ENCODE measurements at regions not wholly inside any gene's neighbourhood (a gene's known extent, or its start where the extent isn't known, plus 50 kb on each side); places are given as distances from the start of the nearest gene placed in this dataset.

DNA sequence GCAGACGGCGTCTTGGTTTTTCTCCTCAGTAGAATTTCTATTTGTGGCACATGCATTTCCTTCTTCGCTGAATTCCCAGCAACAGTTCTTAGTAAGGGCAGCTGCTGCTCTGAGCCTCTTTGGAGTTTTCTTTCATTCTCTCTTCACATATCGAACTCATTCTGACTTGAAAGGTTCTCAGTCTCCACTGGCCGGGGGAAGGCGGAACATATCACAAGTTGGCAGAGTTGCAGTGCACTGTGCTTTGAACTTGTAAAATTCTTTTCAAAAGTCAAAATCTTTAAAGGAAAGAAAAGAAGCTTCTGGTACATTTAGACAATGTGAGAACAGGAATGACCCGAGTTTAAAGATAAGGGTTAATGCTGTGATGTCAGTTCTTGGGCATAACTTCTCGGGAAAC lies 286.1 kb upstream of the MAP3K7 start:
- H2AFZ ChIP-seq (ENCODE audit: control insufficient read depth, low read depth, low read length), result no peak overlapping the region
- H3K27ac ChIP-seq (ENCODE audit: control insufficient read depth, insufficient read depth), result no peak overlapping the region
- H3K36me3 ChIP-seq (ENCODE audit: control insufficient read depth in 2 of 2, insufficient read depth in 2 of 2, low read length in 1 of 2), result no peaks in the 10 kb centered on the region
- CTCF ChIA-PET, result no interaction called here
- DNase-seq (ENCODE audit: low read depth, low spot score) (no peak), ATAC-seq (no peak), FAIRE-seq (no peak)
- SMC1A ChIA-PET (ENCODE audit: uncharacterized antibody, unreplicated experiment), result no interaction called here
- BruUV-seq (replicated peaks), result no TSS peak
- no peak overlapping the region for H3K4me2 ChIP-seq (ENCODE audit: control insufficient read depth, insufficient read depth)
- WGBS (ENCODE audit: insufficient coverage, insufficient replicate concordance, low lambda C conversion rate, missing lambda C conversion rate), result 30% methylated on average over 8 of the region's 8 CpGs
- no peak overlapping the region for H3K4me3 ChIP-seq
- no peaks in the 10 kb centered on the region for H3K79me2 ChIP-seq (ENCODE audit: control insufficient read depth, insufficient read depth, low read length)
- no peak for TF ChIP-seq TCF3 (IDR thresholded peaks at IDR 0.05; ENCODE audit: borderline replicate concordance, insufficient read depth, low read depth, low read length)
- TF ChIP-seq, protein P1, sequence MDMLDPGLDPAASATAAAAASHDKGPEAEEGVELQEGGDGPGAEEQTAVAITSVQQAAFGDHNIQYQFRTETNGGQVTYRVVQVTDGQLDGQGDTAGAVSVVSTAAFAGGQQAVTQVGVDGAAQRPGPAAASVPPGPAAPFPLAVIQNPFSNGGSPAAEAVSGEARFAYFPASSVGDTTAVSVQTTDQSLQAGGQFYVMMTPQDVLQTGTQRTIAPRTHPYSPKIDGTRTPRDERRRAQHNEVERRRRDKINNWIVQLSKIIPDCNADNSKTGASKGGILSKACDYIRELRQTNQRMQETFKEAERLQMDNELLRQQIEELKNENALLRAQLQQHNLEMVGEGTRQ (IDR thresholded peaks at IDR 0.05; ENCODE audit: borderline replicate concordance, low read depth, low read length), result no peak
- TF ChIP-seq, protein P2, sequence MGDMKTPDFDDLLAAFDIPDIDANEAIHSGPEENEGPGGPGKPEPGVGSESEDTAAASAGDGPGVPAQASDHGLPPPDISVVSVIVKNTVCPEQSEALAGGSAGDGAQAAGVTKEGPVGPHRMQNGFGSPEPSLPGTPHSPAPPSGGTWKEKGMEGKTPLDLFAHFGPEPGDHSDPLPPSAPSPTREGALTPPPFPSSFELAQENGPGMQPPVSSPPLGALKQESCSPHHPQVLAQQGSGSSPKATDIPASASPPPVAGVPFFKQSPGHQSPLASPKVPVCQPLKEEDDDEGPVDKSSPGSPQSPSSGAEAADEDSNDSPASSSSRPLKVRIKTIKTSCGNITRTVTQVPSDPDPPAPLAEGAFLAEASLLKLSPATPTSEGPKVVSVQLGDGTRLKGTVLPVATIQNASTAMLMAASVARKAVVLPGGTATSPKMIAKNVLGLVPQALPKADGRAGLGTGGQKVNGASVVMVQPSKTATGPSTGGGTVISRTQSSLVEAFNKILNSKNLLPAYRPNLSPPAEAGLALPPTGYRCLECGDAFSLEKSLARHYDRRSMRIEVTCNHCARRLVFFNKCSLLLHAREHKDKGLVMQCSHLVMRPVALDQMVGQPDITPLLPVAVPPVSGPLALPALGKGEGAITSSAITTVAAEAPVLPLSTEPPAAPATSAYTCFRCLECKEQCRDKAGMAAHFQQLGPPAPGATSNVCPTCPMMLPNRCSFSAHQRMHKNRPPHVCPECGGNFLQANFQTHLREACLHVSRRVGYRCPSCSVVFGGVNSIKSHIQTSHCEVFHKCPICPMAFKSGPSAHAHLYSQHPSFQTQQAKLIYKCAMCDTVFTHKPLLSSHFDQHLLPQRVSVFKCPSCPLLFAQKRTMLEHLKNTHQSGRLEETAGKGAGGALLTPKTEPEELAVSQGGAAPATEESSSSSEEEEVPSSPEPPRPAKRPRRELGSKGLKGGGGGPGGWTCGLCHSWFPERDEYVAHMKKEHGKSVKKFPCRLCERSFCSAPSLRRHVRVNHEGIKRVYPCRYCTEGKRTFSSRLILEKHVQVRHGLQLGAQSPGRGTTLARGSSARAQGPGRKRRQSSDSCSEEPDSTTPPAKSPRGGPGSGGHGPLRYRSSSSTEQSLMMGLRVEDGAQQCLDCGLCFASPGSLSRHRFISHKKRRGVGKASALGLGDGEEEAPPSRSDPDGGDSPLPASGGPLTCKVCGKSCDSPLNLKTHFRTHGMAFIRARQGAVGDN (IDR thresholded peaks at IDR 0.05), result no peak
- in situ Hi-C loops (cut with MboI) (no loop called here), intact Hi-C loops (cut with micrococcal nuclease; ENCODE audit: unreplicated experiment) (no loop called here)
- H3K4me1 ChIP-seq (ENCODE audit: control insufficient read depth, insufficient read depth, low read length), result no peaks in the 10 kb centered on the region
- no peaks in the 10 kb centered on the region; a peak in 1 of 4 replicates for H3K27me3 ChIP-seq (replicated peaks in 1 of 2; ENCODE audit: control insufficient read depth in 2 of 2, insufficient read depth in 2 of 2, low read length in 1 of 2)
- POLR2A ChIA-PET, result no interaction called here
- H3K9me3 ChIP-seq (replicated peaks; ENCODE audit: control insufficient read depth, insufficient read depth, low read length), result no peaks in the 10 kb centered on the region
- no peak overlapping the region for H3K9ac ChIP-seq (ENCODE audit: control insufficient read depth, insufficient read depth, low read length)
- RAD21 ChIA-PET (ENCODE audit: unreplicated experiment), result no interaction called here
- H4K20me1 ChIP-seq (ENCODE audit: control insufficient read depth, insufficient read depth), result no peaks in the 10 kb centered on the region

Data from GM12878 (cell line).